Keratinocyte (primary cell): ENCODE measurements at regions not wholly inside any gene's neighbourhood (a gene's known extent, or its start where the extent isn't known, plus 50 kb on each side); places are given as distances from the start of the nearest gene placed in this dataset.
"Not testable (repeated sequence)": the region's sequence is repeated elsewhere in the genome, so short reads cannot be mapped to it uniquely, and the experiment has no call there.

Experiments
- EZH2 ChIP-seq: IDR thresholded peaks from one replicate; pipeline ENCODE4 v1.6.1; 2012; ENCODE audit warnings: inconsistent platforms, mild to moderate bottlenecking, low read length, moderate library complexity
- TF ChIP-seq, protein P1 (sequence below), 3 experiments: IDR thresholded peaks in 1 of 3; conservative IDR thresholded peaks in 1 of 3; optimal IDR thresholded peaks in 1 of 3; 2 replicates in 2 of 3; 3 replicates in 1 of 3; pipeline versions ENCODE3 to v1.5.1; 2011; ENCODE audit warnings: low read length in 3 of 3, mild to moderate bottlenecking in 3 of 3, moderate library complexity in 2 of 3, control low read depth in 1 of 3, inconsistent platforms in 1 of 3; ENCODE audit not compliant: insufficient read depth in 2 of 3; ENCODE audit errors: extremely low read depth in 1 of 3

GRCh38 chr6:69454619-69455018 lies 342.2 kb downstream of the LMBRD1 start:
- not testable (repeated sequence) for TF ChIP-seq EZH2
- TF ChIP-seq, protein P1, sequence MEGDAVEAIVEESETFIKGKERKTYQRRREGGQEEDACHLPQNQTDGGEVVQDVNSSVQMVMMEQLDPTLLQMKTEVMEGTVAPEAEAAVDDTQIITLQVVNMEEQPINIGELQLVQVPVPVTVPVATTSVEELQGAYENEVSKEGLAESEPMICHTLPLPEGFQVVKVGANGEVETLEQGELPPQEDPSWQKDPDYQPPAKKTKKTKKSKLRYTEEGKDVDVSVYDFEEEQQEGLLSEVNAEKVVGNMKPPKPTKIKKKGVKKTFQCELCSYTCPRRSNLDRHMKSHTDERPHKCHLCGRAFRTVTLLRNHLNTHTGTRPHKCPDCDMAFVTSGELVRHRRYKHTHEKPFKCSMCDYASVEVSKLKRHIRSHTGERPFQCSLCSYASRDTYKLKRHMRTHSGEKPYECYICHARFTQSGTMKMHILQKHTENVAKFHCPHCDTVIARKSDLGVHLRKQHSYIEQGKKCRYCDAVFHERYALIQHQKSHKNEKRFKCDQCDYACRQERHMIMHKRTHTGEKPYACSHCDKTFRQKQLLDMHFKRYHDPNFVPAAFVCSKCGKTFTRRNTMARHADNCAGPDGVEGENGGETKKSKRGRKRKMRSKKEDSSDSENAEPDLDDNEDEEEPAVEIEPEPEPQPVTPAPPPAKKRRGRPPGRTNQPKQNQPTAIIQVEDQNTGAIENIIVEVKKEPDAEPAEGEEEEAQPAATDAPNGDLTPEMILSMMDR (optimal IDR thresholded peaks at IDR 0.05 in 1 of 3, IDR thresholded peaks at IDR 0.05 in 1 of 3, conservative IDR thresholded peaks at IDR 0.05 in 1 of 3; ENCODE audit: extremely low read depth in 1 of 3, insufficient read depth in 2 of 3, low read length in 3 of 3): not testable (repeated sequence)
